LNCAP (cell line): ENCODE measurements at regions not wholly inside any gene's neighbourhood (a gene's known extent, or its start where the extent isn't known, plus 50 kb on each side); places are given as distances from the start of the nearest gene placed in this dataset.

Experiments used
- CTCF ChIP-seq: fragments of 450-650 bp; IDR thresholded peaks from 2 replicates; pipeline ENCODE4 v1.5.1; 2017; ENCODE audit warnings: mild to moderate bottlenecking

GRCh38 chr4:12761694-12762093 lies 722.4 kb downstream of the RAB28 start:
- TF ChIP-seq CTCF, result no peak

DNA sequence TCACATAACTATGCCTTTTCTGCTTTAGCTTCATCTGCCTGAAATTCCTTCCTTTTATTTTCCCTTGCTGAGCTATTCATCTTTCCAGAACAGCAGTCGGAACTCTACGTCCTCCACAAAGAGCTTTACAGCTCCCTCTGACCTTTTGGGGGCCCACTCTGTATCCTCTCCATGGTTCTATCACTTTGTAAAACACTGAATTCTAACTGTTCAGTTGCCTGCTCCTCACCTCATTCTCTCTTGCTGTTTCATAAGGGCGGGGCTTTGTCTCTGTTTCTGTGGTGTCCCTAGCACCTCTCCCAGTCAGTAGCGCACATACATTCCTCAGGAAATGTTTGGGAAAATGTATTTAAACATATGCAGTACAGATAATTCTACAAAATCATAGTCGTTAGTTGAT lies 737.0 kb downstream of the RAB28 start:
- TF ChIP-seq CTCF, result no peak

- TF ChIP-seq CTCF, result no peak
Measured at GRCh38 chr4:12746221-12746620, 737.9 kb downstream of the RAB28 start.

DNA sequence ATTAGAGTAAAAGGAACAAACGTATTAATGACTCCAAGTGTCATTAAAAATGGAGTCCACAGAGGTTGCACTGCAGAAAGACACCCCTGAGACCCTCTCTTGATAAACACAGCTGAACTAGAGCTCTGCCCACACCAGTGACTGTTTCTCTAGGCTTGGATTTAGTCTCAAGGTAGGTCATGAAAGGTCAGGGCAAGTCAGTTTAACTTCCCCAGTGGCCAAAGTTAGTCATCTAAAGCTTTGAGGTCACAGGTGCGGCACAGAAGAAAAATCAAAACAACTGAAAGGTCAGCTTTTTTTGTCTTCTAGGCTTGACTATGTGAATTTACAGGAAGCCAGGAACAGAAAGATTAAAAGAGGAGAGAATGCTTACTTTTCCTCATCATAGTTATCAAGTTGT lies 749.6 kb downstream of the RAB28 start:
- TF ChIP-seq CTCF, result no peak

- TF ChIP-seq CTCF, result peak; percentile 22; the same call in 1 of the 2 replicates
Measured at GRCh38 chr4:12729384-12729783, 754.8 kb downstream of the RAB28 start.

DNA sequence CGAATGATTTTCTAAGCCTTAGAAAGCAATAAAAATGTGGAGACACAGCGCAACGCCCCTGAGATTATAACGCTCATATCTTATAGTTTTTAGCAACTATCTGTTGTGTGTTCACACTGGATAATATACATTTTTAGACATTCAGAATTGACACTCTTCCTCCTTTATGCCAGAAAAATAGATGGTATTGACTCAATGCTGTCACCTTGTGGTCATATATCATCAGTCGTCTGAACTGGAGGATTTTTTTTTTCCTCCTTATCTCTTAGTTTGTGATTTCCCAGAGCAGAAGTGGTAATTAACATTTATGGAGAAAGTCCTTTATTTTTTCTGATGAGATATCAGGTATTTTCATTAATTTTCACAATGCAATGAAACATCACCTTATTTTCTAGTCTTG lies 759.6 kb downstream of the RAB28 start:
- TF ChIP-seq CTCF, result peak; percentile 86

DNA sequence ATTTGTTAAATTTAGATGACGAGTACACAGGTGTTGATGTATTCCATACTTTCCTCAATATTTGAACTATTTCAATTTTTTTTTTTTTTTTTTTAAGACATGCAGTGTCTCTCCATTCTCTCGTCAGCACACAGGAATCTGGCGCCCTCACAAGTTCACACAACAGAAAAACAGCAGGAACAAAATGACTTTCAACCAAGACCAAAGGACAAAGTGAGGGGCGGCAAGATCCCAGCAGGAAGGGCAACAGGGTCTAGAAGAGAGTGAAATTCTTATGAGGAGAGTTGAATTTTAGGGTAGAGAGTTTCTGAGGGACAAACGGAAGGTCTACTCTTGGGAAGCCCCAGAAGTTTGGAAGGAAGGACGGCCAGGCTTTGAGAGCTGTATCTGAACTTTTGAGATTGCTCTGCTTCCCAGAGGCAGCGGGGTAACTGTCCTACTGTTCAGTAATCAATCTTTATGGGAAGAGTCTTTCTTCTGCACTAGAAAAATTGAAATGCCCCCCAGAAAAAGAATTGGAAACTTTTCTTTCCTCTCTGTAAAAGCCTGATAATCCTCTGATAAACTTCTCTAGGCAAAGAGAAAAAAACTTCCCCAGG lies 760.2 kb downstream of the RAB28 start:
- no peak for TF ChIP-seq CTCF

DNA sequence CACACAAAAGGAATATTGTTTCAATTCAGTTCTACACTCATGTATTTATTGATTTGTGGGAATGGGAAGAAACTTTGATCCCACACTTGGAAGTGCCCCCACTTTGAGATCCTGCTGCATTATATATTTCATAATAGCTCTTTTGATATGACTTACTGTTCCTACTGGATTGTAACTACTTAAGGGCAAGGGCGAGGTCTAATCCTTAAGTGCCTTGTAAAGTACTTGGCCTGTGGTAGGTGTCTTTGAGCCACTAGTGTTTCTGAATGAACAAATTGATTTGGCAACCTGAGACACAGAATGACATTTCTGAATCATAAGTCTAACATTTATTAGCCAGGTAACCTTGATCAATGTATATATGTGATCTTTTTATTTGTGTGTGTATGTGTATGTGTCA lies 767.2 kb downstream of the RAB28 start:
- no peak for TF ChIP-seq CTCF
